GM18868 (cell line): ENCODE measurements at regions not wholly inside any gene's neighbourhood (a gene's known extent, or its start where the extent isn't known, plus 50 kb on each side); places are given as distances from the start of the nearest gene placed in this dataset.
"Not testable (repeated sequence)": the region's sequence is repeated elsewhere in the genome, so short reads cannot be mapped to it uniquely, and the experiment has no call there.

Source experiments
- ATAC-seq: cut with Tn5 transposase; IDR thresholded peaks from one replicate; pipeline ENCODE4 v1.9.1; 2021; ENCODE audit warnings: mild to moderate bottlenecking, moderate library complexity; ENCODE audit not compliant: unreplicated experiment

GRCh38 chr14:84850595-84850994 lies 679.3 kb upstream of the FLRT2 start:
- ATAC-seq = no peak

GRCh38 chr14:84856751-84857534 lies 673.0 kb upstream of the FLRT2 start:
- ATAC-seq = no peak

- ATAC-seq = no peak
These were observed 672.4 kb upstream of the FLRT2 start for GRCh38 chr14:84857571-84857970.

- ATAC-seq = no peak
These were observed 670.8 kb upstream of the FLRT2 start for GRCh38 chr14:84859116-84859515.

GRCh38 chr14:84864548-84865271 lies 665.2 kb upstream of the FLRT2 start:
- ATAC-seq = no peak

GRCh38 chr14:84871734-84872133 lies 658.2 kb upstream of the FLRT2 start:
- no peak for ATAC-seq

- ATAC-seq = no peak
These were observed 655.5 kb upstream of the FLRT2 start for GRCh38 chr14:84874436-84874835.

- no peak for ATAC-seq
These were observed 652.9 kb upstream of the FLRT2 start for GRCh38 chr14:84877061-84877460.

- no peak for ATAC-seq
These were observed 647.1 kb upstream of the FLRT2 start for GRCh38 chr14:84882830-84883229.

- no peak for ATAC-seq
These were observed 644.9 kb upstream of the FLRT2 start for GRCh38 chr14:84885061-84885460.

GRCh38 chr14:84891404-84891803 lies 638.5 kb upstream of the FLRT2 start:
- ATAC-seq = no peak

- no peak for ATAC-seq
These were observed 635.7 kb upstream of the FLRT2 start for GRCh38 chr14:84894254-84894653.

- ATAC-seq = no peak
These were observed 607.6 kb upstream of the FLRT2 start for GRCh38 chr14:84922370-84922769.

- no peak for ATAC-seq
These were observed 603.3 kb upstream of the FLRT2 start for GRCh38 chr14:84926656-84927055.

- ATAC-seq = no peak
These were observed 602.7 kb upstream of the FLRT2 start for GRCh38 chr14:84927096-84927827.

GRCh38 chr14:84929086-84929485 lies 600.9 kb upstream of the FLRT2 start:
- ATAC-seq = no peak

- ATAC-seq = no peak
These were observed 600.1 kb upstream of the FLRT2 start for GRCh38 chr14:84929834-84930233.

- ATAC-seq = no peak
These were observed 592.9 kb upstream of the FLRT2 start for GRCh38 chr14:84937016-84937415.

GRCh38 chr14:84937449-84937848 lies 592.5 kb upstream of the FLRT2 start:
- ATAC-seq = no peak

- not testable (repeated sequence) for ATAC-seq
These were observed 585.0 kb upstream of the FLRT2 start for GRCh38 chr14:84944901-84945300.

GRCh38 chr14:84959851-84960520 lies 570.0 kb upstream of the FLRT2 start:
- ATAC-seq = no peak
